Heart left ventricle (tissue), 13 donors: ENCODE measurements at regions not wholly inside any gene's neighbourhood (a gene's known extent, or its start where the extent isn't known, plus 50 kb on each side); places are given as distances from the start of the nearest gene placed in this dataset.

Experiments used
- POLR2A ChIP-seq, 2 donors: fragments of 450-650 bp; IDR thresholded peaks; one replicate each; pipeline ENCODE4 v1.6.1; 2017; ENCODE audit warnings: antibody characterized with exemption in 2 of 2, mild to moderate bottlenecking in 2 of 2, moderate library complexity in 2 of 2
- TF ChIP-seq, protein P1 (sequence below), 12 donors: fragments of 200-600 bp; sonication (generic) in 4 of 12; IDR thresholded peaks; one replicate each; pipeline versions ENCODE4 v1.5.0 to v1.8.0; 2018 to 2022; ENCODE audit warnings: antibody characterized with exemption in 12 of 12, mild to moderate bottlenecking in 5 of 12
- donor health status: ischemic (EF 13 %, LVEDD 7.1; RV severe dilation, severe dysfunction).
- donor health status: DM: no; HTN: yes; CAD: no.
- donor health status: DM: no; HTN: no; CAD: no.
- donor health status: ischemic (EF 25% LVEDD 6.9; RV normal size, moderate dysfunction).
- donor health status: ischemic (EF 25% LVEDD 5.7; RV mildly dilated, moderate dysfunction).
- donor health status: ischemic (EF 35%, LVEDD 5.7; RV mildly dilated, moderate dysfunction).
- donor health status: nonischemic (EF 11% LVEDD 7.7; RV severe dilation, severe dysfunction).
- donor health status: DM: yes; HTN: yes; CAD: no.
- donor health status: PGD.
- donor health status: ischemic (EF 29% LVEDD 5.4; RV normal size, mild dysfunction).
- donor health status: nonischemic (EF 23%, LVEDD 6.1; RV moderate dilation, normal function).

DNA sequence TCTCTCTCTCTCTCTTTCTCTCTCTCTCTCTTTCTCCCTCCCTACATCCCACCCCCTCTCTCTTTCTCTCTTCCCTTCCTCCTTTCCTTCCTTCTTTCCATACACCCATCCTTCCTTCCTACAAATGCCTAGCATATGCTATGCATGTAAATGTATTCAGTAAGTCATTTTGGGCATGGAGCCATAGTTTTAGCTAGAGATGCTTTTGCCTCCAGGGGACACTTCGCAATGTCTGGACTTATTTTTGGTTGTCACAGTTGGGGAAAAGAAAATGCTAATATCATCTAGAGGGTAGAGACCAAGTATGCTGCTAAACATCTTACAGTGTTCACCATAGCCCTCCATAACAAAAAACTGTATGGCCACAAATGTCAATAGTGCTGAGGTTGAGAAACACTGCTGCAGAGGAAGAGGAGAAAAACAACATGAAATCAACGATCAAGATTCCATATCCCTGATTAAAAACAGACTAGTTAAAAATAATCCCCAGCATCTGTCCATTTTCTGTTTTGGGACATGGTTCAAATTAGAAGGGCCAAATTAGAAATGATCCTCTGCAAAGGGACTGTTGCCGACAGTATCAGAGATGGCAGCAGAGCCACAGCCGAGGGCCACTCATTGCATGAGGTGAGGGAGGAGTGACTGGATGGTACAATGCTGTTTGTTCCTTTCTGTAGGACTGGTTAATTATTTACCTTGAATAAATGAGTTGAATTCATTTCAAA, 152.7 kb downstream of the SH3BGRL2 start:
- TF ChIP-seq POLR2A (IDR thresholded peaks at IDR 0.05): no peak
- TF ChIP-seq, protein P1, sequence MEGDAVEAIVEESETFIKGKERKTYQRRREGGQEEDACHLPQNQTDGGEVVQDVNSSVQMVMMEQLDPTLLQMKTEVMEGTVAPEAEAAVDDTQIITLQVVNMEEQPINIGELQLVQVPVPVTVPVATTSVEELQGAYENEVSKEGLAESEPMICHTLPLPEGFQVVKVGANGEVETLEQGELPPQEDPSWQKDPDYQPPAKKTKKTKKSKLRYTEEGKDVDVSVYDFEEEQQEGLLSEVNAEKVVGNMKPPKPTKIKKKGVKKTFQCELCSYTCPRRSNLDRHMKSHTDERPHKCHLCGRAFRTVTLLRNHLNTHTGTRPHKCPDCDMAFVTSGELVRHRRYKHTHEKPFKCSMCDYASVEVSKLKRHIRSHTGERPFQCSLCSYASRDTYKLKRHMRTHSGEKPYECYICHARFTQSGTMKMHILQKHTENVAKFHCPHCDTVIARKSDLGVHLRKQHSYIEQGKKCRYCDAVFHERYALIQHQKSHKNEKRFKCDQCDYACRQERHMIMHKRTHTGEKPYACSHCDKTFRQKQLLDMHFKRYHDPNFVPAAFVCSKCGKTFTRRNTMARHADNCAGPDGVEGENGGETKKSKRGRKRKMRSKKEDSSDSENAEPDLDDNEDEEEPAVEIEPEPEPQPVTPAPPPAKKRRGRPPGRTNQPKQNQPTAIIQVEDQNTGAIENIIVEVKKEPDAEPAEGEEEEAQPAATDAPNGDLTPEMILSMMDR (IDR thresholded peaks at IDR 0.05): no peak
